ENCODE measurements at regions not wholly inside any gene's neighbourhood (a gene's known extent, or its start where the extent isn't known, plus 50 kb on each side); places are given as distances from the start of the nearest gene placed in this dataset.
"Not testable (repeated sequence)": the region's sequence is repeated elsewhere in the genome, so short reads cannot be mapped to it uniquely, and the experiment has no call there.

DNA sequence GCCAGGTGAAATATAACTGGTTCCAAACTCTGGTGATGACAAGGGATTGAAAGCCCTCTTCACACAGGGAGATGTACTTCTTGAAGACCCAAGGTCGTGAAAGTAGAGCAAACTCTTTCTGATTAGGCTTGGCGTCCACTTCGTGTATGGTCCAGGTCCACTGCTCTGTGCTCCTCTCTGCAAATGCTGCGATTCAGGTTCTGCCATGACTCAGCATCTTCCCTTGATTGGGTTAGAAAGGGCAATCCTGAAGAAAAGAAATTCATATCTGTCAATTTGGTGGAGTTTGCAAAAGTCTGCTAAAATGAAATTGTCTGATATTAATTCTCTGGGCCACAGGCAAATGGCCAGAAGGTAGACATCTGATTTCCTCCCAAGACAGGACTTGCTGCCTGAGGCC, 431.4 kb downstream of the ACTR3B start:
- TF ChIP-seq, protein P1, sequence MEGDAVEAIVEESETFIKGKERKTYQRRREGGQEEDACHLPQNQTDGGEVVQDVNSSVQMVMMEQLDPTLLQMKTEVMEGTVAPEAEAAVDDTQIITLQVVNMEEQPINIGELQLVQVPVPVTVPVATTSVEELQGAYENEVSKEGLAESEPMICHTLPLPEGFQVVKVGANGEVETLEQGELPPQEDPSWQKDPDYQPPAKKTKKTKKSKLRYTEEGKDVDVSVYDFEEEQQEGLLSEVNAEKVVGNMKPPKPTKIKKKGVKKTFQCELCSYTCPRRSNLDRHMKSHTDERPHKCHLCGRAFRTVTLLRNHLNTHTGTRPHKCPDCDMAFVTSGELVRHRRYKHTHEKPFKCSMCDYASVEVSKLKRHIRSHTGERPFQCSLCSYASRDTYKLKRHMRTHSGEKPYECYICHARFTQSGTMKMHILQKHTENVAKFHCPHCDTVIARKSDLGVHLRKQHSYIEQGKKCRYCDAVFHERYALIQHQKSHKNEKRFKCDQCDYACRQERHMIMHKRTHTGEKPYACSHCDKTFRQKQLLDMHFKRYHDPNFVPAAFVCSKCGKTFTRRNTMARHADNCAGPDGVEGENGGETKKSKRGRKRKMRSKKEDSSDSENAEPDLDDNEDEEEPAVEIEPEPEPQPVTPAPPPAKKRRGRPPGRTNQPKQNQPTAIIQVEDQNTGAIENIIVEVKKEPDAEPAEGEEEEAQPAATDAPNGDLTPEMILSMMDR (IDR thresholded peaks at IDR 0.05; ENCODE audit: insufficient read depth, low read depth, low read length, missing control alignments), result no peak
- no peak for DNase-seq (ENCODE audit: low read depth)
- no peak overlapping the region for H3K4me3 ChIP-seq (ENCODE audit: low read length)

DNA sequence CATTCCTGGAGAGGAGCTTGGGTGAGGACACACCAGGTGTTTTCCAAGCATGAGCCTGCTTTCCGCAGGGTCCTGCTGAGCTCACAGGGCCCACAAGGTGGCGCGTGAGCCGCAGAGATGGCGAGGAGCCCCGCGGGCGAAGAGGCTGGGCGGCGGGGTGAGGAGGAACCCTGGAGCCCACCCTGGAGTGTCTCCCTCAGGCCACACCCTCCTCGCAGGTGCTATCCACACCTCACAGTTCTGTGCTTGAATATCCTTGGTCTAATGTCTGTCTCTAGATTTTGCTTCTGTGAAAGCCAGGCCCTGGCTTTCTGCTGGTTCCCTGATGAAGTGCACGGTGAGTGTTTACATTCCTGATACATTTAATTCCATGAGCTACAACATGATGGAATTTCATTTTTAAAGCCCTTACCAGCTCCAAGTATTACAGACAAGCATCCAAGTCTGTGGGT, 433.6 kb downstream of the ACTR3B start:
- peak; percentile 4 for DNase-seq (ENCODE audit: low read depth)
- H3K4me3 ChIP-seq (ENCODE audit: low read length), result no peak overlapping the region
- TF ChIP-seq, protein P1 (IDR thresholded peaks at IDR 0.05; ENCODE audit: insufficient read depth, low read depth, low read length, missing control alignments), result peak; percentile 19

DNA sequence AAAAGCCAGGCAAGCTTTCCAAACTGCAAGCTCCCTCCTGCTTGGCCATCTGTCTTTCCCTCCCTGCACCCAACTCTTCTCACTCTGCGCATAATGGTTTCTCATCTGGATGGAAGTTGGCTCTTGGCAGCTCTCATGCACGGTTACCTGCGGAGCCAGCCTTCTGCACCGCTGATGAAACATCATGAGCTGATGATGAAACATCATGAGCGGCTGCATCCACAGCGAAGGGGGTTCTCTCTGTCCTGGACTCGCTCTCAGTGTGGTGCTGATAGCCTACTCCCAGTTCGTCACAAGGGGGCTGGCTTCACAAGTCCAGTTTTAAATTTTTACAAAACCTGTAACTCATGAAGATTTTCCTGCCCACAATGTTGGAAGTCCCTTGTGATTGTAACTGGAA, 457.5 kb downstream of the ACTR3B start:
- DNase-seq (ENCODE audit: low read depth), result no peak
- no peak overlapping the region for H3K4me3 ChIP-seq (ENCODE audit: low read length)
- TF ChIP-seq, protein P1 (IDR thresholded peaks at IDR 0.05; ENCODE audit: insufficient read depth, low read depth, low read length, missing control alignments), result no peak

DNA sequence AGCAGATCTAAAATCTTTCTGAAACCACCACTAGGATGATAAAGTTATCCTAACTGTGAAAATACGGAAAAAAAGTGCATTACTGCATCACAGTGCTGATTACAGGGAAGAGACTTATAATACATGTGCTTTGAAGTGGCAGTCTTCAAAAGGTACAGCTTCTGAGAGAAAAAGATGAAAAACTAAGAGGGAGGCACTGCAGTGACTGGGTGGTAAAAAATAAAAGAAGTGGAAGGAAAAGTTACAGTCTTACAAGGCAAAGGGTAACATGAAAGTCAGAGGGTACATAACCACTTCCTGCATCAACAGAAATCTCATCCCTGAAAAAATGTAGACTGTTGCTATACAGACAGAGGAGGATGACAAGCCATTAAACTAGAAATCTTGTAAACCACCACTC, 465.3 kb downstream of the ACTR3B start:
- DNase-seq (ENCODE audit: low read depth), result no peak

DNA sequence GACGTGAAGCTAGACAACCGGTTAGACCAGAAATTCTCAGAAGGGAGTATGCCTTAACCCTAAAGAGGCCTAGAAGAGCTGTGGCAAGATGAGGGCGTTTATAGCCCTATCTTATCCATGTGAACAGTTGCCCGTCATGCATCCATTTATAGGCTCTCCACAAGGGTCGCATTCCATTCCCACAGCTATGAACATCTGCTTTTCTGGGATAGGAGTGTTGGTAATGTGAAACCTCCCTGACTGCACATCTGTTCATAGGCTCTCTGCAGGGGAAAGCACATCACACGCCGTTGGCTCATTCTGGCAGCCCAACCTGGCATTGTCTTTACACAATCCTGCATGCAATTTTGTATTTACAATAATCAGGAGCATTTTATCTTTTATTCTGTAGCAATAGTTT, 485.6 kb downstream of the ACTR3B start:
- not testable (repeated sequence) for DNase-seq (ENCODE audit: low read depth); H3K4me3 ChIP-seq (ENCODE audit: low read length)

More for the DNA sequence above, 465.3 kb downstream of the ACTR3B start:
- H3K4me3 ChIP-seq (ENCODE audit: low read length), result no peak overlapping the region
- TF ChIP-seq, protein P1 (IDR thresholded peaks at IDR 0.05; ENCODE audit: insufficient read depth, low read depth, low read length, missing control alignments), result no peak

DNA sequence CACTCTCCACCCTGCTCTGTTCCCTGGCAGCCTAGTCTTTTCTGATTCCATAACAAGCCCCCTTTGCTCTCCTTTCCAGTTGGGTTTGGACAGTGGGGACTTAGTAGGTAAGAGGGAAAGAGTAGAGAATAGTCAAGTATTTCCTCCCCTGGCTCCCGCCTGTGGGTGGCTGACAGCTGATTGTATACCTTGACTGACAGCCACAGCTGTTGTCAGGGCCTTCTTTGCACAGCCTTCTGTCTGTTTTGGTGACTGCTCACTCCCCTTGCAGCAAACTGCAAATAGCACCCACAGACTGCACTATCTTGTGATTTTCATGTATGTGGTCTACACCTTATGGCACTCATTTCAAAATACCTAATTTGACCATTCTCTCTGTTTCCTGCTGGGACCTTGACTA, 486.3 kb downstream of the ACTR3B start:
- TF ChIP-seq, protein P1 (IDR thresholded peaks at IDR 0.05; ENCODE audit: insufficient read depth, low read depth, low read length, missing control alignments), result no peak
- no peak for DNase-seq (ENCODE audit: low read depth)
- no peak overlapping the region for H3K4me3 ChIP-seq (ENCODE audit: low read length)

DNA sequence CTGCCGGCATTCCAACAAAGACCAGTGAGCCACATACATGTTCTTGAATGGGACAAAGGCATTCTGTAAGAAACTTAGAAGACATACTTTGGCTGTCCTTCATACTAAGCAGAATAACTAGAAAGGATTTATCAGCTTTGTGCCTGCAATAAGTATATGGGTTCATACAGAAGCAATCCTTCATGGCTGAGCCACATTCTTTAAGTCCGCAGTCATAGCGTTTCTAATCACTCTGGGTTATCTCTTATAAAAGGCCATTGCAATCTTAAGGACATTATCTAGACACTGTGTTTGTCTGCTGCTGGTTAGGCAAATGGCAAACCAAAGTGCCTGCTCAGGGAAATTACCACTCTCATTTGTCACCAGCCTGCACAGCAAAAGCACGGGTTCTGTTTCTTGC, 488.4 kb downstream of the ACTR3B start:
- TF ChIP-seq, protein P1 (IDR thresholded peaks at IDR 0.05; ENCODE audit: insufficient read depth, low read depth, low read length, missing control alignments), result no peak
- H3K4me3 ChIP-seq (ENCODE audit: low read length), result no peak overlapping the region
- DNase-seq (ENCODE audit: low read depth), result no peak

All from epithelial cell of esophagus (primary cell).